Transverse colon (tissue), 4 donors: ENCODE measurements at regions not wholly inside any gene's neighbourhood (a gene's known extent, or its start where the extent isn't known, plus 50 kb on each side); places are given as distances from the start of the nearest gene placed in this dataset.

Experiments
- DNase-seq: peaks from one replicate; pipeline ENCODE4 v3.0.0-alpha.2; 2019
- H3K27ac ChIP-seq, 4 donors: fragments of 200-600 bp; sonication (generic); 2 replicates each; pipeline ENCODE4 v1.5.1; 2016 to 2018; ENCODE audit warnings: inconsistent platforms in 4 of 4
- H3K27me3 ChIP-seq: fragments of 200-600 bp; sonication (generic); 2 replicates; pipeline ENCODE4 v1.5.1; 2017; ENCODE audit warnings: inconsistent platforms
- H3K36me3 ChIP-seq, 4 donors: fragments of 200-600 bp; sonication (generic); 2 replicates each; pipeline ENCODE4 v1.5.1; 2017 to 2019; ENCODE audit warnings: inconsistent platforms in 4 of 4
- H3K4me1 ChIP-seq, 4 donors: fragments of 200-600 bp; sonication (generic); 2 replicates each; pipeline ENCODE4 v1.5.1; 2017 to 2020; ENCODE audit warnings: inconsistent platforms in 4 of 4
- H3K4me3 ChIP-seq, 4 donors: fragments of 200-600 bp; sonication (generic); 1 replicate in 1 of 4; 2 replicates in 3 of 4; pipeline versions ENCODE4 v1.5.1 to v1.6.1; 2017 to 2019; ENCODE audit warnings: inconsistent platforms in 4 of 4
- H3K9me3 ChIP-seq, 2 donors: fragments of 200-600 bp; sonication (generic); 2 replicates each; pipeline ENCODE4 v1.5.1; 2017 to 2019; ENCODE audit warnings: inconsistent platforms in 2 of 2
- CTCF ChIP-seq, 5 experiments: fragments of 200-600 bp in 3 of 5; fragments of 450-650 bp in 2 of 5; sonication (generic) in 3 of 5; IDR thresholded peaks; 1 replicate in 2 of 5; 2 replicates in 3 of 5; pipeline ENCODE4 v1.5.1; 2016 to 2017; ENCODE audit warnings: antibody characterized with exemption in 5 of 5, inconsistent platforms in 3 of 5, mild to moderate bottlenecking in 2 of 5, moderate library complexity in 1 of 5
- EP300 ChIP-seq: sonication (generic); formaldehyde crosslinking; IDR thresholded peaks from one replicate; pipeline ENCODE4 v1.6.1; 2017; ENCODE audit warnings: antibody characterized with exemption, low read depth
- POLR2A ChIP-seq: fragments of 450-650 bp; IDR thresholded peaks from one replicate; pipeline ENCODE4 v1.6.1; 2016; ENCODE audit warnings: antibody characterized with exemption, mild to moderate bottlenecking, moderate library complexity
- POLR2AphosphoS5 ChIP-seq, 3 donors: sonication (generic); formaldehyde crosslinking; IDR thresholded peaks; one replicate each; pipeline ENCODE4 v1.6.1; 2016; ENCODE audit warnings: antibody characterized with exemption in 3 of 3
- WGBS, 2 donors: methylation state at CpG; one replicate each; pipeline ENCODE4 v1.1.5; 2018; ENCODE audit warnings: low coverage in 1 of 2; 5-methylcytosine and 5-hydroxymethylcytosine counted together
- in situ Hi-C, 4 donors: fragments of 200-750 bp; cut with MboI; loops; one replicate each; pipeline versions ENCODE4 v1.15.0 to v1.15.1; 2017; ENCODE audit warnings: low sequenced_read_pairs in 3 of 4, low pct_ligation_motif_present in 1 of 4, low pct_unique_long_range_greater_than_20kb in 1 of 4
- intact Hi-C: fragments of 100-400 bp; cut with DNase I; formaldehyde crosslinking; loops from one replicate; pipeline ENCODE4 v1.15.1; 2023; ENCODE audit warnings: low total_unique reads

DNA sequence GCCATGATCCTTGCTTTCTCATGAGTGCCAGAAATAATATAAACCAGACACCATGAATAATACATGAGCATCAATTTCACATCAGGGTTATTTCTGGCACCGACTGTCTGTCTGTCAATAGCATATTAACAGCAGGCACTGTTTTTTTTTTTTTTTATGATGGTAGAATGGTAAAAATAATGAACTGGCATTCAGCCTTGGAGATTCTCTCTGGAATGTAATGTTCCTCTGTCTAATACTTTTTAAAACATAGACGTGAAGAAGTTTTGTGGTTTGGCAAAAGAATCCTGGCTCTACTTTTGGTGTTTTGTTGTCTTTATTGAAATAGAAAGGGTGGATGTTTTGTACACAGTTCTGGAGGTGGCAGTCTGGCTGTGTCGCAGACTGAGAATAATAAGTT, 874.6 kb upstream of the PRKX start:
- Histone ChIP-seq H3K27me3 (no peaks in the 10 kb centered on the region), H3K9me3 (no peaks in the 10 kb centered on the region), H3K27ac (no peak overlapping the region), H3K36me3 (no peaks in the 10 kb centered on the region), H3K4me1 (no peaks in the 10 kb centered on the region), H3K4me3 (no peak overlapping the region)
- in situ Hi-C loops = no loop called here
- WGBS, 2 donors = 50 to 71% methylated on average over 2 to 3 of the region's 3 CpGs
- no peak for TF ChIP-seq POLR2A
- TF ChIP-seq EP300 = no peak
- TF ChIP-seq POLR2AphosphoS5 (IDR thresholded peaks at IDR 0.05) = no peak
- no peak for TF ChIP-seq CTCF (IDR thresholded peaks at IDR 0.05)
- no peak for DNase-seq
- intact Hi-C loops = no loop called here

DNA sequence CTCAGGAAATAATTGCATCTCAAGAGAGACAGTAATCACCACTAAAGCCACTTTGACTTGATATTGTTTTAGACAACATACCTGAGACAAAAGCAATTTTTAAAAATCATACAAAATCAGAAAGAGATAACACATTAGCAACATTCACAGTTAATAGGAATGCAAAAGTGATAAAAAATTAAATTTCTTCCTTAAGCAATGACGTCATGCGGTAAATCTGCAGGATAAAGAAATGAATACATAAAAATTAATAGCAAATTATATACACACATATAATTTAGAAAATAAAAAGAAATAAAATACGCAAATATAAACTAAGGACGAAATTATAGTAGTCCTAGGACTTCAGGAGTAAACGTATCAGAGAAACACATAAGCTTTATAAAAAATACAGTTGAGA, 866.5 kb upstream of the PRKX start:
- no peak overlapping the region for H3K27ac ChIP-seq
- no peak overlapping the region for H3K4me3 ChIP-seq
- H3K27me3 ChIP-seq = no peaks in the 10 kb centered on the region
- 76 to 89% methylated on average over 5 of the region's 5 CpGs for WGBS, 2 donors
- intact Hi-C loops = no loop called here
- no peaks in the 10 kb centered on the region for H3K36me3 ChIP-seq
- no peaks in the 10 kb centered on the region for H3K9me3 ChIP-seq
- TF ChIP-seq CTCF (IDR thresholded peaks at IDR 0.05) = no peak
- H3K4me1 ChIP-seq = no peaks in the 10 kb centered on the region
- DNase-seq = no peak
- in situ Hi-C loops = no loop called here

GRCh38 chrX:4579480-4579879, 866.0 kb upstream of the PRKX start:
- H3K4me1 ChIP-seq = no peaks in the 10 kb centered on the region
- no peak overlapping the region for H3K4me3 ChIP-seq
- no peak overlapping the region for H3K27ac ChIP-seq
- 79% methylated on average over 4 of the region's 4 CpGs; no CpG with 5 or more reads in 1 of the 2 donors for WGBS, 2 donors
- intact Hi-C loops = no loop called here
- no peaks in the 10 kb centered on the region for H3K27me3 ChIP-seq
- in situ Hi-C loops = no loop called here
- no peaks in the 10 kb centered on the region for H3K9me3 ChIP-seq
- H3K36me3 ChIP-seq = no peaks in the 10 kb centered on the region
- no peak for DNase-seq
- TF ChIP-seq CTCF (IDR thresholded peaks at IDR 0.05) (no peak), POLR2AphosphoS5 (IDR thresholded peaks at IDR 0.05) (no peak), POLR2A (no peak), EP300 (no peak)

GRCh38 chrX:4572691-4573090, 859.2 kb upstream of the PRKX start:
- no peak overlapping the region for H3K27ac ChIP-seq
- H3K36me3 ChIP-seq = no peaks in the 10 kb centered on the region
- TF ChIP-seq POLR2A (no peak), EP300 (no peak), POLR2AphosphoS5 (IDR thresholded peaks at IDR 0.05) (no peak), CTCF (IDR thresholded peaks at IDR 0.05) (no peak)
- no peaks in the 10 kb centered on the region for H3K27me3 ChIP-seq
- intact Hi-C loops = no loop called here
- no peak for DNase-seq
- in situ Hi-C loops = no loop called here
- no peaks in the 10 kb centered on the region for H3K9me3 ChIP-seq
- no peaks in the 10 kb centered on the region for H3K4me1 ChIP-seq
- H3K4me3 ChIP-seq = no peak overlapping the region
